Upper lobe of right lung (tissue), 1 donor: ENCODE measurements at regions not wholly inside any gene's neighbourhood (a gene's known extent, or its start where the extent isn't known, plus 50 kb on each side); places are given as distances from the start of the nearest gene placed in this dataset.

Source experiments
- ATAC-seq: fragments of 200-7000 bp; cut with Tn5 transposase; one replicate; pipeline ENCODE4 v1.9.1; 2020; ENCODE audit warnings: mild to moderate bottlenecking, moderate library complexity
- DNase-seq: peaks from one replicate; pipeline ENCODE4 v3.0.0-alpha.2; 2020
- H3K27ac ChIP-seq: fragments of 200-600 bp; one replicate; pipeline ENCODE4 v1.8.0; 2022
- H3K27me3 ChIP-seq: fragments of 200-600 bp; one replicate; pipeline ENCODE4 v1.8.0; 2022; ENCODE audit warnings: mild to moderate bottlenecking
- H3K36me3 ChIP-seq: fragments of 200-600 bp; one replicate; pipeline ENCODE4 v1.8.0; 2022
- H3K4me1 ChIP-seq: fragments of 200-600 bp; one replicate; pipeline ENCODE4 v1.8.0; 2022
- H3K4me3 ChIP-seq: fragments of 200-600 bp; one replicate; pipeline ENCODE4 v1.8.0; 2022; ENCODE audit warnings: mild to moderate bottlenecking
- H3K9me3 ChIP-seq: fragments of 200-600 bp; one replicate; pipeline ENCODE4 v1.8.0; 2022
- CTCF ChIP-seq: fragments of 200-600 bp; IDR thresholded peaks from one replicate; pipeline ENCODE4 v1.8.0; 2022; ENCODE audit warnings: antibody characterized with exemption
- intact Hi-C: fragments of 100-400 bp; cut with DNase I; formaldehyde crosslinking; loops from one replicate; pipeline ENCODE4 v1.11.0; 2022
- donor health status: DM: no; HTN: yes; CAD: no; lungs with severe emphysema.

GRCh38 chr18:67933271-67933670 is 416.8 kb upstream of the DSEL start:
- Histone ChIP-seq H3K9me3 (no peaks in the 10 kb centered on the region), H3K4me3 (no peak overlapping the region), H3K36me3 (no peaks in the 10 kb centered on the region), H3K27me3 (no peaks in the 10 kb centered on the region), H3K27ac (no peak overlapping the region), H3K4me1 (no peaks in the 10 kb centered on the region)
- DNase-seq (no peak), ATAC-seq (no peak)
- intact Hi-C loops: no loop called here
- TF ChIP-seq CTCF: no peak

GRCh38 chr18:67932271-67932670 is 415.8 kb upstream of the DSEL start:
- no peak overlapping the region for H3K27ac ChIP-seq
- no peaks in the 10 kb centered on the region for H3K36me3 ChIP-seq
- no peak for TF ChIP-seq CTCF
- no peaks in the 10 kb centered on the region for H3K27me3 ChIP-seq
- H3K4me1 ChIP-seq: no peaks in the 10 kb centered on the region
- H3K9me3 ChIP-seq: no peaks in the 10 kb centered on the region
- DNase-seq (no peak), ATAC-seq (no peak)
- intact Hi-C loops: no loop called here
- H3K4me3 ChIP-seq: no peak overlapping the region

- Histone ChIP-seq H3K36me3 (no peaks in the 10 kb centered on the region), H3K27me3 (no peaks in the 10 kb centered on the region), H3K9me3 (no peaks in the 10 kb centered on the region), H3K4me3 (no peak overlapping the region), H3K27ac (no peak overlapping the region), H3K4me1 (no peaks in the 10 kb centered on the region)
- TF ChIP-seq CTCF: no peak
- ATAC-seq: no peak
- DNase-seq: no peak
- intact Hi-C loops: no loop called here
Measured at GRCh38 chr18:67926929-67927864, 410.7 kb upstream of the DSEL start.

GRCh38 chr18:67924656-67925055 is 408.1 kb upstream of the DSEL start:
- H3K36me3 ChIP-seq: no peaks in the 10 kb centered on the region
- no peaks in the 10 kb centered on the region for H3K9me3 ChIP-seq
- ATAC-seq (no peak), DNase-seq (no peak)
- no peak overlapping the region for H3K27ac ChIP-seq
- no peak overlapping the region for H3K4me3 ChIP-seq
- intact Hi-C loops: no loop called here
- H3K4me1 ChIP-seq: no peaks in the 10 kb centered on the region
- no peak for TF ChIP-seq CTCF
- H3K27me3 ChIP-seq: no peaks in the 10 kb centered on the region

GRCh38 chr18:67919316-67919715 is 402.8 kb upstream of the DSEL start:
- intact Hi-C loops: no loop called here
- TF ChIP-seq CTCF: no peak
- ATAC-seq (no peak), DNase-seq (no peak)
- Histone ChIP-seq H3K9me3 (no peaks in the 10 kb centered on the region), H3K27ac (no peak overlapping the region), H3K36me3 (no peaks in the 10 kb centered on the region), H3K4me1 (no peaks in the 10 kb centered on the region), H3K4me3 (no peak overlapping the region), H3K27me3 (no peaks in the 10 kb centered on the region)
